ENCODE measurements at regions not wholly inside any gene's neighbourhood (a gene's known extent, or its start where the extent isn't known, plus 50 kb on each side); places are given as distances from the start of the nearest gene placed in this dataset.

DNA sequence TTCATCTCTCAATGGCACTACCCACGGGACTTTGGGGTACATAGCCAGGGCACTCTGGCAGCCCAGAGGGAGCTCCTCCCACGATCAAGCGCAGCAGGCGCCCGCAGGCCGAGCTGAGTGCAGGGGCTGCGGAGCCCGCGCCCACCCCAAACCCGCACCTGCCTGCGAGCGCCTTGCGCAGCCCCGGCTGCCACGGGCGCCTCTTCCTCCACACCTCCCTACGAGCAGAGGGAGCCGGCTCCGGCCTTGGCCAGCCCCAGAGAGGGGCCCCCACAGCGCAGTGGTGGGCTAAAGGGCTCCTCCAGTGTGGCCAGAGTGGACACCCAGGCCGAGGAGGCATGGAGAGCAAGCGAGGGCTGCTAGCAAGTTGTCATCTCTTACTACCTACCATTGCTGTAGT is 165.2 kb downstream of the UBE2E3 start:
- no peak for DNase-seq
- no peak overlapping the region for H3K4me3 ChIP-seq
- WGBS, 2 donors (ENCODE audit: low coverage in 1 of 2) = 100% methylated on average over 1 to 21 of the region's 22 CpGs
- no peaks in the 10 kb centered on the region for H3K4me1 ChIP-seq
- no peaks in the 10 kb centered on the region for H3K36me3 ChIP-seq
- no peaks in the 10 kb centered on the region for H3K27me3 ChIP-seq
- in situ Hi-C loops (cut with MboI; ENCODE audit: low pct_ligation_motif_present in 1 of 4, low pct_unique_long_range_greater_than_20kb in 1 of 4, low sequenced_read_pairs in 3 of 4) = no loop called here
- no peak overlapping the region for H3K27ac ChIP-seq
- intact Hi-C loops (cut with DNase I; ENCODE audit: low total_unique reads) = no loop called here
- TF ChIP-seq, protein P1, sequence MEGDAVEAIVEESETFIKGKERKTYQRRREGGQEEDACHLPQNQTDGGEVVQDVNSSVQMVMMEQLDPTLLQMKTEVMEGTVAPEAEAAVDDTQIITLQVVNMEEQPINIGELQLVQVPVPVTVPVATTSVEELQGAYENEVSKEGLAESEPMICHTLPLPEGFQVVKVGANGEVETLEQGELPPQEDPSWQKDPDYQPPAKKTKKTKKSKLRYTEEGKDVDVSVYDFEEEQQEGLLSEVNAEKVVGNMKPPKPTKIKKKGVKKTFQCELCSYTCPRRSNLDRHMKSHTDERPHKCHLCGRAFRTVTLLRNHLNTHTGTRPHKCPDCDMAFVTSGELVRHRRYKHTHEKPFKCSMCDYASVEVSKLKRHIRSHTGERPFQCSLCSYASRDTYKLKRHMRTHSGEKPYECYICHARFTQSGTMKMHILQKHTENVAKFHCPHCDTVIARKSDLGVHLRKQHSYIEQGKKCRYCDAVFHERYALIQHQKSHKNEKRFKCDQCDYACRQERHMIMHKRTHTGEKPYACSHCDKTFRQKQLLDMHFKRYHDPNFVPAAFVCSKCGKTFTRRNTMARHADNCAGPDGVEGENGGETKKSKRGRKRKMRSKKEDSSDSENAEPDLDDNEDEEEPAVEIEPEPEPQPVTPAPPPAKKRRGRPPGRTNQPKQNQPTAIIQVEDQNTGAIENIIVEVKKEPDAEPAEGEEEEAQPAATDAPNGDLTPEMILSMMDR (IDR thresholded peaks at IDR 0.05) = no peak
- TF ChIP-seq POLR2AphosphoS5 (IDR thresholded peaks at IDR 0.05) = no peak
- TF ChIP-seq EP300 (IDR thresholded peaks at IDR 0.05; ENCODE audit: low read depth) = no peak
- TF ChIP-seq POLR2A (IDR thresholded peaks at IDR 0.05) = no peak
- no peaks in the 10 kb centered on the region for H3K9me3 ChIP-seq

DNA sequence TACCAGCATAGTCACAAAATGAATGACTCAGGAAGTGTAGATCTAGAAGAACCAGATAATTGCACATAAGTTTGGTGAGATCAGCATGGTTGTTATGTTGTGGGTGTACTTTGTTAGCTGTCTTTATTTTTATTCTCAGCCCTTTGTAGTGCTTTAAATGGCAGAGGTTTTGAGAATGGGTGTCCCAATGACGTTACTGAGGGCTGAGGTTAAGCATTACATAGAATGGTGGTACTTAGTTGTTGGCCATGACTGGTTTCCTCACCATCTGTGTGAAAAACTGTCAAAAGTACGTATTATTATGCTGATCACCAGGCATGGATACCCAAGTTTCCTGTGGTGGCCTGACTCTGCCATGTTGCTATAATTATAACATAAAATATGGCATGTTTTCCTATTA is 165.8 kb downstream of the UBE2E3 start:
- H3K4me3 ChIP-seq = no peak overlapping the region
- in situ Hi-C loops (cut with MboI; ENCODE audit: low pct_ligation_motif_present in 1 of 4, low pct_unique_long_range_greater_than_20kb in 1 of 4, low sequenced_read_pairs in 3 of 4) (no loop called here), intact Hi-C loops (cut with DNase I; ENCODE audit: low total_unique reads) (no loop called here)
- 89% methylated on average over 2 of the region's 2 CpGs; no CpG with 5 or more reads in 1 of the 2 donors for whole genome bisulfite sequencing, 2 donors (ENCODE audit: low coverage in 1 of 2)
- H3K9me3 ChIP-seq = no peaks in the 10 kb centered on the region
- DNase-seq = no peak
- no peaks in the 10 kb centered on the region for H3K27me3 ChIP-seq
- no peaks in the 10 kb centered on the region for H3K36me3 ChIP-seq
- H3K4me1 ChIP-seq = no peaks in the 10 kb centered on the region
- H3K27ac ChIP-seq = no peak overlapping the region
- no peak for TF ChIP-seq POLR2A (IDR thresholded peaks at IDR 0.05)
- TF ChIP-seq POLR2AphosphoS5 (IDR thresholded peaks at IDR 0.05) = no peak
- no peak for TF ChIP-seq EP300 (IDR thresholded peaks at IDR 0.05; ENCODE audit: low read depth)
- TF ChIP-seq, protein P1 (IDR thresholded peaks at IDR 0.05) = no peak

DNA sequence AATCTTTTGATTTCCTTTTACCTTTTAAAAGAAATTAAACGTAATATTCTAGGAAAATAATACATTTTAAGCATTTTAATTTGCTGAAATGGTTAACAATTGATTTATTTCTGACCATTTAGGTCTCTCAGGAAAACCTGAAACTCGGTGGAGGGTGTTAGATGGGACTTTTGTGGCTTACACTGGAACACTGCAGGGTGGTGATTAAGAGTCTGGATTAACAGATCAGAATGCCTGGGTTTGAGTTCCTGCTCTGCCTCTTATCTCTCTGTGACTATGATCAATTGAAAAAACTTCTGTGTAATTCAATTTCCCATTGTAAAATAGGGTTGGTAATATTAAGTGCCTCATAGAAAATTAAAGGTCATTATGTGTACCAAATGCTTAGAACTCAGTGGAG is 168.7 kb downstream of the UBE2E3 start:
- Histone ChIP-seq H3K4me1 (peaks cover 0 to 13% (median 0%) of the 10 kb centered on the region in 4 donors), H3K9me3 (no peaks in the 10 kb centered on the region), H3K27ac (no peak overlapping the region), H3K36me3 (no peaks in the 10 kb centered on the region), H3K27me3 (no peaks in the 10 kb centered on the region), H3K4me3 (no peak overlapping the region)
- WGBS, 2 donors (ENCODE audit: low coverage in 1 of 2) = 50 to 73% methylated on average over 2 of the region's 2 CpGs
- no peak for DNase-seq
- intact Hi-C loops (cut with DNase I; ENCODE audit: low total_unique reads) = no loop called here
- in situ Hi-C loops (cut with MboI; ENCODE audit: low pct_ligation_motif_present in 1 of 4, low pct_unique_long_range_greater_than_20kb in 1 of 4, low sequenced_read_pairs in 3 of 4) = no loop called here
- TF ChIP-seq, protein P1 (IDR thresholded peaks at IDR 0.05) = no peak
- TF ChIP-seq EP300 (IDR thresholded peaks at IDR 0.05; ENCODE audit: low read depth) = no peak
- no peak for TF ChIP-seq POLR2AphosphoS5 (IDR thresholded peaks at IDR 0.05)
- no peak for TF ChIP-seq POLR2A (IDR thresholded peaks at IDR 0.05)

DNA sequence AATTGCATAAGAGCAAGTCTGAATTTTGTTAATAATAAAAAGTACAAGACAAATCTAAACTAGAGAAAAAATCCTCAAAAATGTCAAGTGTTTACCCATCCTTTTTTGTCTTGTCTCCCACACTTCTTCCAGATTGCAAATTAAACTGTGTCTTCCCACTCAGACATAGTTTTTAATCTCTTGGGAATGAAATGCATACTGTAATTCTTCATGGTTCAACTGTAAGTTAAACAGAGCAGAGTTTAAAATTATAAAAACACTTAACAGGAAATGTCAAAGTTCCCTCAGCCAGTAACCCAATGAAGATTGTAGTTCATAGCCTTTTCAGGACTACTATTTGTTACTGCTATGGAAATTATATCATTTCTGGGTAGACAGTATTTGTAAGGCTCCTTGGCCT is 171.8 kb downstream of the UBE2E3 start:
- H3K4me3 ChIP-seq = no peak overlapping the region
- H3K36me3 ChIP-seq = no peaks in the 10 kb centered on the region
- TF ChIP-seq, protein P1 (IDR thresholded peaks at IDR 0.05) = no peak
- no peak for TF ChIP-seq POLR2A (IDR thresholded peaks at IDR 0.05)
- no peak for TF ChIP-seq EP300 (IDR thresholded peaks at IDR 0.05; ENCODE audit: low read depth)
- TF ChIP-seq POLR2AphosphoS5 (IDR thresholded peaks at IDR 0.05) = no peak
- intact Hi-C loops (cut with DNase I; ENCODE audit: low total_unique reads) = no loop called here
- in situ Hi-C loops (cut with MboI; ENCODE audit: low pct_ligation_motif_present in 1 of 4, low pct_unique_long_range_greater_than_20kb in 1 of 4, low sequenced_read_pairs in 3 of 4) = no loop called here
- no peaks in the 10 kb centered on the region for H3K27me3 ChIP-seq
- H3K9me3 ChIP-seq = peaks cover 0 to 6% of the 10 kb centered on the region in 2 donors
- peaks cover 0 to 13% (median 0%) of the 10 kb centered on the region in 4 donors for H3K4me1 ChIP-seq
- DNase-seq = no peak
- H3K27ac ChIP-seq = no peak overlapping the region
